HG02678 (cell line): ENCODE measurements at regions not wholly inside any gene's neighbourhood (a gene's known extent, or its start where the extent isn't known, plus 50 kb on each side); places are given as distances from the start of the nearest gene placed in this dataset.
"Not testable (repeated sequence)": the region's sequence is repeated elsewhere in the genome, so short reads cannot be mapped to it uniquely, and the experiment has no call there.

Source experiments
- ATAC-seq: cut with Tn5 transposase; IDR thresholded peaks from one replicate; pipeline ENCODE4 v1.9.1; 2021; ENCODE audit warnings: mild to moderate bottlenecking, moderate library complexity; ENCODE audit not compliant: unreplicated experiment

DNA sequence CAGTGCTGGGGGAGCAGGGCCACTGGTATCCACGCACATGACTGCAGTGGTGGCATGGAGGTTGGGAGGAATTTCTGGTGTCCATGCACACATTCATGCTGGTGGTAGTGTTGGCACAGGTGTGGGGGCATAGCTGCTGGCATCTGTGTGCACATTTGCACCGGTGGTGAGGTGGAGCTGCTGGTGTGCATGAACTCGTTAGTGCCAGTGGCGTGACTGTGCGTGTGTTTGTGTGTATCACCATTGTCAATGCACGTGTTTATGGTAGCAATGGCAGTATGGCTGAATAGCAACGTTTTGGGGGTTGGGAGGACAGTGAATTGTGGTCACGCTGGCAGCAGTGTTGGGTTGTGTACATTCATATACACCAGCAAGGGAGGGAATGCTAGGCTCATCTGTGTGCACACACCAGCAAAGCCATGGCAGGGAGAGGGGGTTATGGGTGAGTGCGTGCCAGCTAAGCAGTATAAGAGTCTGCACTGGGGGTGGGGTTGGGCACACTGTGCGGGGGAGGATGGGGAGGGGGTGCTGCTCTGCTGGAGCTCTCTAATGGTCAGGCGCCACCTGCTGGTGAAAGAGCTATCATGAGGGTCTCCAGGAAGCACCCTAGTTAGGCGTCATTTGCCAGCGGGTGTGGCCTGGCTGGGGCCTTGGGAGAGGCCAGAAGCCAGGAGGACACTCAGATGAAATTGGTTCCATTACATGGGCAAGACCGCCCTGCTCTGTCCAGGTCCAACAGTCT, 626.1 kb upstream of the ID4 start:
- no peak for ATAC-seq

DNA sequence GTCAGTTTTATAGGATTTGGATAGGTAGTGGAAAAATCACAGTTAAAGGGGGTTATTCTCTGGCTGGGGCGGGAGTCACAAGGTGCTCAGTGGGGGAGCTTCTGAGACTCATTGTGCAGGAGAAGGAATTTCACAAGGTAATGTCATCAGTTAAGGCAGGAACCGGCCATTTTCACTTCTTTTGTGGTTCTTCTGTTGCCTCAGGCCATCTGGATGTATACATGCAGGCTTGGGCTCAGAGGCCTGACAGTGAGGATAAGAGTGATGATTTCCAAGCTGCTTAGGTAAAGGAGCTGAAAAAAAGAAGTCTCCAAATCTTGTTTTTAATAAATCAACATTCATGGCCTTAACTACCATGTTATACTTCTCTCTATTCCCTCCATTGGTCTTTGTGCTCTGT, 622.9 kb upstream of the ID4 start:
- ATAC-seq = no peak

- ATAC-seq = no peak
Observed at GRCh38 chr6:19219931-19220330, 617.2 kb upstream of the ID4 start.

GRCh38 chr6:19231878-19232561, 605.1 kb upstream of the ID4 start:
- ATAC-seq = no peak

DNA sequence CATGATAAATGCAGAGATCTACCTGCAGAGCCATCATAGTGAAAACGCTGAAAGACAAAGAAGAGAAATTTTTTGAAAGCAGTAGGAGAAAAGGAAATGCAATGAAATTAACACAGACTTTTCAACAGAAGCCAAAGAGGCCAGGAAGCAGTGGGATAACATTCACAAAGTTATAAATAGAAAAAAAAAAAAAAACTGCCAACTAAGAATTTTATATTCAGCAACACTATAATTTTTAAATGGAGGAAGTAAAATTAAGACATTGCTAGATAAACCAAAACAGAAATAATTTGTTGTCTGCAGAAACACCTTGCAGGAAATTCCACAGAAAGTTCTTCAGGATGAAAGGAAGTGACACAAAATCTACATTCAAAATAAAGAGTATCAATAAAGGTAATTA, 591.5 kb upstream of the ID4 start:
- ATAC-seq = no peak

- ATAC-seq = not testable (repeated sequence)
Observed at GRCh38 chr6:19247181-19247580, 590.0 kb upstream of the ID4 start.

- ATAC-seq = not testable (repeated sequence)
Observed at GRCh38 chr6:19256123-19256522, 581.0 kb upstream of the ID4 start.

DNA sequence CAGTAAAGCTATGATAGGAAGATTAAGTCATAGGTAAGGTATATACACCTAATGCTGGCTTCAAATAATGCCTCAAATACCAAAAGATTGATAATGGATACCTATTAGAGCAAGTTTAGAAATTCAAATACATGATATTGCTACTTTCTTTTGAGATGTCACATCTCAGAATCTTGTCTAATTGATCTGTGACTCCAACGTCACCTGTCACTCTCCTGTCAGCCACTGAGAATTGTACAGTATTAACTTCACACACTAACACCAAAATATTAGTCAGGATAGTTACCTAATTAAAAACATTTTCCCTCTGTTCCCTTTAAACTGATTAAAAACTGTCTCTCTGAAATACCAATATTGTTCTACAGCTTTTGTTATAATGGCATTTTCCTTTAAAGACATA, 575.5 kb upstream of the ID4 start:
- no peak for ATAC-seq

GRCh38 chr6:19268117-19268516, 569.1 kb upstream of the ID4 start:
- no peak for ATAC-seq

DNA sequence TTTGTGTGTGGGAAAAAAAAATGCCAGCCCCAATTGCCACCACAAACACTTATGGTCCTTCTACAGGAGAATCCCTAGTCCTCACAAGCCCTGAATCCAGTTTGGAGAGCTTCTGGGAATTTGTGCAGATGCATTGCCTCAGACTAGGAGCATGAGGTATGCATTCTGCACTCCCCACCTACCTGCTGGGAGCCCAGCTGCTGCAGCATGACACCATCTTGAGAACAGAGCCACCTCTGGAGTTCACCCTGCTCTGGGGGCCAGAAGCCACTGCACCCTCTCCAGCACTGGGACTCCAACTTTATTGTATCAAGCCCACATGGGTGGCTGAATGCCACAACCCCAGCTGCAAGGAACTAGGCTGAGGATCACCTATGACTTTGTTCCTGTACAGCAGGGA, 568.5 kb upstream of the ID4 start:
- no peak for ATAC-seq

- ATAC-seq = no peak
Observed at GRCh38 chr6:19269341-19269898, 567.8 kb upstream of the ID4 start.

GRCh38 chr6:19270616-19271015, 566.6 kb upstream of the ID4 start:
- ATAC-seq = no peak

DNA sequence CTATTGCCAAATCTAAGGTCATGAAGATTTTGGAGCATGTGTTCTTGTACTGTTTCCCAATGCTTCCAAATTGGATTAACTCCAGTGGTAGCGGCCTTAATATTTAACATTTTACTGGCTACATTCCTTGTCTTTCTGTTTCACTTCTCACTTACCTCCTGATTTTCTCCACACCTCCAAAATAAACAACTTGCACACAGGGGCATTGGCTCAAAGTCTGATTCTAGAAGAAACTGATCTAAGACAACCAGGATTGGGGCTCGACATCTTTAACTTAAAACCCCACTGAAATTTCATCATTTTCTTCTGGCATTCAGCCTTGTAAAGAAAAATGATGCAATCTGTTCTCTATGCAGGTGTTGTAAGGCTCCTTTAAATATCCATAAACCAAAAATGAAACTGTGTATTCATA, 557.9 kb upstream of the ID4 start:
- ATAC-seq = no peak

- ATAC-seq = no peak
Observed at GRCh38 chr6:19287928-19288327, 549.2 kb upstream of the ID4 start.

DNA sequence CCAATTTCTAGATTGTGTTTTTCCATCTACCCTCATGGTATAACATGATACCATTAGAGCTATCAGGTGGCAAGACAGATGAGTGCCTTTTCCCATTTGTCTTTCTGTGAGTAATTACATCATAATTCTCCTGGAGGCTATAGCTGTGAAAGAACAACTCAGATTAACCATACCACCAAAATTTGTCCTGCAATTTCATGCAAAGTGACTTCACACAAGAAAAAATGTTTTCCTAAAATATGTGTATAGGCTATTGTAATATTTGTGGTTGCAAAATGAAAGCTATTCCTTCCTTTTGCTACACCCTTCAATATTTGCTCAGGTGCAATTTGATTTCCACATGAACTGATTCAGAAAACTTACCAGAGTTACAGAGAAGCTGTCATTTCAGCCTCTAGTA, 547.7 kb upstream of the ID4 start:
- no peak for ATAC-seq

GRCh38 chr6:19297880-19298279, 539.3 kb upstream of the ID4 start:
- no peak for ATAC-seq

GRCh38 chr6:19298421-19298820, 538.7 kb upstream of the ID4 start:
- no peak for ATAC-seq

- no peak for ATAC-seq
Observed at GRCh38 chr6:19299129-19299528, 538.0 kb upstream of the ID4 start.

DNA sequence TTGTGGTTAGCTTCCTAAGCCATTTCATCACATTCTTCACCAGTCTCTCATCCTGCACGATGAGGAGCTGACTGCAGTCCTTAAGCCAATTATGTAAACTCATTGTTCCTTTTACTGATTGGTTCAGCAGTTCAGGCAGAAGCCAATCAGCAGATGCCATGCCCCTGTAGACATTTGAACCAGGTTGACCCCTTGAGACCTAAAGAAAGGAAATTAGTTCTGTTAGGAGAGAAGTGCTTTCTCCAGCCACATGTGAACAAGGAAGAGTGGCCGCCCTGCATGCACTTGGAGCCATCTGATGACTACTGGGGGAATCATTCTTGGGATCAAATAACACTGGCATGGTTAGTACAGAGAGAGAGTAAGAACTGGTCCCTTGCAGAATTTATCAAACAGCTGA, 535.2 kb upstream of the ID4 start:
- no peak for ATAC-seq

GRCh38 chr6:19303383-19303782, 533.8 kb upstream of the ID4 start:
- ATAC-seq = no peak

GRCh38 chr6:19309661-19310060, 527.5 kb upstream of the ID4 start:
- ATAC-seq = no peak

DNA sequence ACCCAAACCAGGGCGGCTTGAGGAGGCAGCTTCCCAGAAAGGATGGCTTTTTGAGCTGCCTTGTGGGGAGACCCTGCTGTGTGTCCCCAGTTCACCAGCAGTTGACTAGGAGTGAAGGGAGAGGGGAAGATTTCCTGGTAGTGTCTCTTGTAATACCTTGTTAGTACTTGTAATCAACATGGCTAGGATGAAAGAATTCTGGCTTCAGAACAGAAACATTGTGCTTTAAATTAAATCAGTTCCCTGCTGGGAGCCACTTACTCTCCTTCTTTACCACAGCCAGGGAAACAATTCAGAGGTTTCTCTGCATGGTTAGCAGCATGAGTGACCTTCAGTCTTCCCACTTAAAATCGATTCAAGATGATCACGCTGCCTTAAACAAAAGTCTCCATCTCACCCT, 525.4 kb upstream of the ID4 start:
- no peak for ATAC-seq
